Kidney (tissue), 13 donors: ENCODE measurements at regions not wholly inside any gene's neighbourhood (a gene's known extent, or its start where the extent isn't known, plus 50 kb on each side); places are given as distances from the start of the nearest gene placed in this dataset.

Source experiments
- DNase-seq, 5 donors: peaks; one replicate each; pipeline ENCODE4 v3.0.0-alpha.2; 2013 to 2020
- FAIRE-seq: peaks from 2 replicates; lab custom pipeline; 2012; peaks lifted over from hg19 to GRCh38; lab: Jason Lieb, UNC
- H3K27ac ChIP-seq, 2 donors: one replicate each; pipeline ENCODE4 v1.7.0; 2013; ENCODE audit warnings: low read depth in 2 of 2, low read length in 2 of 2, inconsistent platforms in 1 of 2
- H3K27me3 ChIP-seq: one replicate; pipeline ENCODE4 v1.7.1; 2013; ENCODE audit warnings: low read length, inconsistent platforms; ENCODE audit not compliant: control insufficient read depth, insufficient read depth
- H3K36me3 ChIP-seq, 3 donors: one replicate each; pipeline versions ENCODE4 v1.7.0 to v1.7.1; 2013; ENCODE audit warnings: low read length in 3 of 3, control low read depth in 1 of 3, inconsistent platforms in 1 of 3; ENCODE audit not compliant: insufficient read depth in 3 of 3, control insufficient read depth in 2 of 3
- H3K4me1 ChIP-seq, 3 donors: one replicate each; pipeline versions ENCODE4 v1.7.0 to v1.7.1; 2013; ENCODE audit warnings: low read length in 3 of 3, inconsistent platforms in 1 of 3, low read depth in 1 of 3; ENCODE audit not compliant: control insufficient read depth in 2 of 3, insufficient read depth in 2 of 3
- H3K4me3 ChIP-seq, 3 donors: one replicate each; pipeline versions ENCODE4 v1.7.0 to v1.8.1; 2013; ENCODE audit warnings: low read length in 3 of 3, control low read depth in 1 of 3, inconsistent platforms in 1 of 3
- H3K9ac ChIP-seq, 3 donors: one replicate each; pipeline versions ENCODE4 v1.7.0 to v1.7.1; 2013; ENCODE audit warnings: low read length in 3 of 3, control low read depth in 1 of 3, inconsistent platforms in 1 of 3
- H3K9me3 ChIP-seq, 3 donors: one replicate each; pipeline versions ENCODE4 v1.7.0 to v1.7.1; 2013; ENCODE audit warnings: low read length in 3 of 3, control low read depth in 1 of 3, inconsistent platforms in 1 of 3; ENCODE audit not compliant: control insufficient read depth in 2 of 3, insufficient read depth in 1 of 3
- CTCF ChIP-seq: IDR thresholded peaks from 3 replicates; pipeline ENCODE4 v1.5.1; 2012; ENCODE audit warnings: mild to moderate bottlenecking, moderate library complexity, borderline replicate concordance; ENCODE audit not compliant: insufficient read depth; ENCODE audit errors: extremely low read depth
- intact Hi-C: fragments of 100-400 bp; cut with DNase I; formaldehyde crosslinking; loops from one replicate; pipeline ENCODE4 v1.11.1; 2022
- donor health status: control.
- donor health status: control.
- donor health status: control.
- donor health status: control.
- donor health status: control.
- donor health status: DM: yes; HTN: yes; CAD: no.
- donor health status: Normal renal cell carcinoma (clear cell type).

- Histone ChIP-seq H3K27ac (no peak overlapping the region), H3K36me3 (no peaks in the 10 kb centered on the region), H3K9me3 (no peaks in the 10 kb centered on the region), H3K4me1 (no peaks in the 10 kb centered on the region), H3K4me3 (no peak overlapping the region), H3K27me3 (no peaks in the 10 kb centered on the region), H3K9ac (no peak overlapping the region)
- intact Hi-C loops, result no loop called here
- DNase-seq (no peak), FAIRE-seq (no peak)
- TF ChIP-seq CTCF, result no peak
These were observed 203.3 kb upstream of the JUN start for GRCh38 chr1:58986996-58987767.

GRCh38 chr1:58988752-58989151 is 204.9 kb upstream of the JUN start:
- H3K36me3 ChIP-seq, result no peaks in the 10 kb centered on the region
- H3K9ac ChIP-seq, result no peak overlapping the region
- H3K4me3 ChIP-seq, result no peak overlapping the region
- H3K4me1 ChIP-seq, result no peaks in the 10 kb centered on the region
- DNase-seq, result no peak
- intact Hi-C loops, result no loop called here
- H3K27me3 ChIP-seq, result no peaks in the 10 kb centered on the region
- FAIRE-seq, result no peak
- H3K9me3 ChIP-seq, result no peaks in the 10 kb centered on the region
- TF ChIP-seq CTCF, result no peak
- H3K27ac ChIP-seq, result no peak overlapping the region

- FAIRE-seq, result no peak
- no peaks in the 10 kb centered on the region for H3K36me3 ChIP-seq
- intact Hi-C loops, result no loop called here
- H3K9ac ChIP-seq, result no peak overlapping the region
- no peak overlapping the region for H3K4me3 ChIP-seq
- no peak for TF ChIP-seq CTCF
- no peak overlapping the region for H3K27ac ChIP-seq
- H3K9me3 ChIP-seq, result no peaks in the 10 kb centered on the region
- H3K4me1 ChIP-seq, result no peaks in the 10 kb centered on the region
- no peak for DNase-seq
- H3K27me3 ChIP-seq, result no peaks in the 10 kb centered on the region
These were observed 206.0 kb upstream of the JUN start for GRCh38 chr1:58989845-58990244.
